GM12892 (cell line): ENCODE measurements at regions not wholly inside any gene's neighbourhood (a gene's known extent, or its start where the extent isn't known, plus 50 kb on each side); places are given as distances from the start of the nearest gene placed in this dataset.

Experiments
- DNase-seq: peaks from one replicate; pipeline ENCODE4 v3.0.0; 2011; ENCODE audit not compliant: insufficient read length
- FAIRE-seq: peaks from 2 replicates; lab custom pipeline; 2011; peaks lifted over from hg19 to GRCh38; lab: Jason Lieb, UNC
- POLR2A ChIP-seq: IDR thresholded peaks from 2 replicates; pipeline ENCODE4 v1.6.1; 2011; ENCODE audit warnings: low read depth, low read length, control low read depth
- POLR2AphosphoS5 ChIP-seq: IDR thresholded peaks from 2 replicates; pipeline ENCODE4 v1.6.1; 2011; ENCODE audit warnings: low read depth, low read length, control low read depth
- TAF1 ChIP-seq: IDR thresholded peaks from 2 replicates; pipeline ENCODE4 v1.6.1; 2011; ENCODE audit warnings: low read depth, mild to moderate bottlenecking, control low read depth, low read length, borderline replicate concordance

- DNase-seq (no peak), FAIRE-seq (no peak)
- no peak for TF ChIP-seq TAF1
- TF ChIP-seq POLR2AphosphoS5 = no peak
- no peak for TF ChIP-seq POLR2A
These were observed 50.8 kb upstream of the SMAD6 start for GRCh38 chr15:66651198-66651597.

GRCh38 chr15:66651913-66652642 lies 50.0 kb upstream of the SMAD6 start:
- TF ChIP-seq POLR2A (no peak), TAF1 (no peak), POLR2AphosphoS5 (no peak)
- DNase-seq (no peak), FAIRE-seq (no peak)
